NCI-H510A treated with DMSO at 0.1 percent for 48 hours (cell line): ENCODE measurements at regions not wholly inside any gene's neighbourhood (a gene's known extent, or its start where the extent isn't known, plus 50 kb on each side); places are given as distances from the start of the nearest gene placed in this dataset.
"Not testable (repeated sequence)": the region's sequence is repeated elsewhere in the genome, so short reads cannot be mapped to it uniquely, and the experiment has no call there.

Experiments used
- DNase-seq: peaks from one replicate; lab custom pipeline; 2025; lab: John Stamatoyannopoulos, UW

DNA sequence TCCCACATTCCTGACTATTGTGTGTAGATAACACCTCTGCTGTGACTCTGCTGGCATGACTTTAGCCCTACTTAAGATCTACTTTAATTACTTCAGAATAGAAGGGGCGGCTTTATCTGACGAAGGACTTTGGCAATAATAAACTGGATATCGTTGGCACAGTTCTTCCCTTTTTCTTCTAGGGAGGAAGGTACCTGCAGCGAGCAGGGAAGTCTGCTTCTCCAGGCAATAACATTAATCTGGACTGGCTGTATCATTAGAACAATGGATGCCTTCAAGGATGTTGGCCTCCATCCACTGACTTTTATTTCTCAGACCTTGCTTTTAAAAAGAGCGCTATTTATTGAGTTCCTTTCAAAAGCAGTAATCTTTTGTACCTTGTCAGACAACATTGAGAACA, 172.6 kb upstream of the THSD7A start:
- DNase-seq = no peak

DNA sequence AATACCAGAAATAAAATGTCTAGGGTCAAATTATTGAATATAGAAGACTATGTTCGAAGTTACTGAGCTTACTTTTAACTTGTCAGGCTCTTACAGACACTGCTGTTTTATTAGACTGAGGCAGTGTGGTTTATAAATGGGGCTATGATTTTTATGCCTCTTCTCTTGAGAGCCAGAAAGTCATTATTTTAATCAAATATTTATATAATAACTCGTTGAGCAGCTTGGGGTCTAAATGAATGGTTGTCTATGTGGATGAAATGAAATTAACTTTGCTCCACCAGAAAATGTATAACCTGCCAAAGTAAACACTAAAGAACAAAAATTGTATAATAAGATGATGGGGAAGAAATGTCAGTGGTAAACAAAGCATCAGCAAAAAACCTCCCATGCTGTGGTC, 175.6 kb upstream of the THSD7A start:
- no peak for DNase-seq

DNA sequence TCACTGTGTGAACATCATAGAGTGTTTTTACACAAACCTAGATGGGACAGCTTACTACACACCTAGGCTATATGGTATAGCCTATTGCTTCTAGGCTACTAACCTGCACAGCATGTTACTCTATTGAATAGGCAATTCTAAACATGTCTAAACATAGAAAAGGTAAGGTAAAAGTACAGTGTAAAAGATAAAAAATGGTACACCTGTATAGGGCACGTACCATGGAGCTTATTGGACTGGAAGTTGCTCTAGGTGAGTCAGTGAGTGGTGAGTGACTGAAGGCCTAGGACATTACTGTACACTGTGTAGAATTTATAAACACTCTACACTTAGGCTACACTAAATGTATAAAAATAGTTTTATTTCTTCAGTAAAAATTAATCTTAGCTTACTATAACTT, 182.0 kb upstream of the THSD7A start:
- DNase-seq = no peak

DNA sequence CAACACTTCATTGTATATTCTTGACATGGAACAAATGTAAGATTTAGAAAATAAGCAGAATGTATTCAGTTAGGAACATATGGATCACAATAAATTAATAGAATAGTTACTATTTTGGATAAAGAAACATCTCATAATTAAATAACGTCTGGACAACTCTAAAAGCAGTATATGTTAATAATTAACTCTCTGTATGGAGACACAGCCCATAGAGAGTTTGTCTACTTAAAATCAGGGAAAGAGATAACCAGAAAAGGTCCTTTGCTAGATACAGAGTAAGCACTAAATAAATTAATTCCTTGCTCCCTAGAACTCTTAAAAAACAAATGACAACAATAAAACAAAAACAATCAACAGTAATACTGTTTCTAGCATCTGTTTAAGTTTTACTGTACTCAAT, 184.4 kb upstream of the THSD7A start:
- DNase-seq = no peak

- DNase-seq = no peak
Observed at GRCh38 chr7:12017046-12017445, 185.0 kb upstream of the THSD7A start.

DNA sequence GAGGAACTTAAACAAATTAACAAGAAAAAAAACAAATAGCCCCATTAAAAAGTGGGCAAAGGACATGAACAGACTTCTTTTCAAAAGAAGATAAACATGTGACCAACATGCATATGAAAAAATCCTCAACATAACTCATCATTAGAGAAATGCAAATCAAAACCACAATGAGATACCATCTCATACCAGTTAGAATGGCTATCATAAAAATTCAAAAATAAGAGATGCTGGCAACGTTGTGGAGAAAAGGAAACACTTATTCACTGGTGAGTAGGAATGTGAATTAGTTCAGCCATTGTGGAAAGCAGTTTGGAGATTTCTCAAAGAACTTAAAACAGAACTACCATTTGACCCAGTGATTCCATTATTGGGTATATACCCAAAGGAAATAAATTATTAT, 189.1 kb upstream of the TMEM106B start:
- not testable (repeated sequence) for DNase-seq

- DNase-seq = no peak
Observed at GRCh38 chr7:12025246-12025645, 185.8 kb upstream of the TMEM106B start.

DNA sequence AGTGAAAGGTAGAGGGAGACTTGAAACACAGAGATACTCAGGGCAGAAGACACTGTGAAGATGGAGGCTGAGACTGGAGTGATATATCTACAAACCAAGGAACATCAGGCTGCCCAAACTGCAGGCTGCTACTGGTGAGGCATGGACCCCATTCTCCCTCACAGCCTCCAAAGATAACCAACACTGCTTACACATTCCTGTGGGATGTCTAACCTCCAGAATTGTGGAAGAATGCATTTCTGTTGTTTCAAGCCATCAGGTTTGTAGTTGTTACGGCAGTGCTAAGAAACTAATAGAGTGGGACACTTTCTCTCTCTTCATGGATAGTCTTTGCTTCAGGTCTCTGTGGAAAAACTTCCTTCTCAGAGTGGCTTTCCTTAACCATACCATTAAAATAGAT, 182.6 kb upstream of the TMEM106B start:
- no peak for DNase-seq

- no peak for DNase-seq
Observed at GRCh38 chr7:12030116-12030515, 181.0 kb upstream of the TMEM106B start.

DNA sequence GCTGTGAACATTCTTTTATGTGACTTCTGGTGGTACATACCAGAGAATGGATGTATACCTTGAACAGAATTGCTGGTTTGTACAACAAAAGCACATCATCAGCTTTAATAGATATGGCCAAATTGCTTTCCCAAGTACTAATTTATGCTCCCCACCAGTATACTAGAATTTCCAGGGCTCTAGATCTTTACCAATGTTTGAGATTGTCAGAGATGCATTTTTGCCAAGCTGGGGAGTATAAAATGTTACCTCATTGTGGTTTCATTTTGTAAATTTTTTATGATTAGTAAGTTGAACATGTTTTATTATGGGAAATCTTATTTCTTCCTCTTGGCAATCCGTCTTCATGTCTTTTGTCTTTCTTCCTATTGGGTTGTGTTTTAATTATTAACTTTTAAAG, 179.9 kb upstream of the TMEM106B start:
- DNase-seq = no peak

DNA sequence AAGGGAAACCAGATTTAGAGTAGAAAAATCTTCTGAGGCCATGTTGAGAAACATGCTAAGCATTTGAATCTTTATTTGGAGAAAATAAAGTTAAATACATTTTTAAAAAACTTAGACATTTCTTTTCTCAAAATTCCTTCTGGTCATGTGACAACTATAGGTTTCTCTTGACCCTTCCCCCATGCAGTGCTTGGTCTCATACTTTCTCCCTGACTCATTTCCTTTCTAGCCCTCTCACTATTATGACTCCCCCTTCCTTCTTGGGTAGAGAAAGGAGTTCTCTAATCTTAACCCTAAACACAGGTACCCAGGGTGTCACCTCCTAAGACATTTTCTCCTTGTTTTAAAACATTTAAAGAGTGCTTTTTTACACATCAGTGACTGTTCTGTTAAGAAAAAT, 179.5 kb upstream of the TMEM106B start:
- DNase-seq = no peak

GRCh38 chr7:12032146-12032545, 178.9 kb upstream of the TMEM106B start:
- no peak for DNase-seq

DNA sequence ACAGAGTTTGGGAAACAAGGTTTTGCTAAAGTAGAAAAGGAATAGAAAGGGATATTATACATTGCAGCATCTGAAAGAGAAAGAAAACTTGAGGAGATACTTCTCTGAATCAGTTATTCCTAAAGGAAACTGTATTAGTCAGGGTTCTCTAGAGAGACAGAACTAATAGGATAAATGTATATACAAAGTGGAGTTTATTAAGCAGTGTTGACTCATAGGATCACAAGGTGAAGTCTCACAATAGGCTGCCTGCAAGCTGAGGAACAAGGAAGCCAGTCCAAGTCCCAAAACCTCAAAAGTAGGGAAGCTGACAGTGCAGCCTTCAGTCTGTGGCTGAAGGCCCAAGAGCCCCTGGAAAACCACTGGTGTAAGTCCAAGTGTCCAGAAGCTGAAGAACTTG, 167.6 kb upstream of the TMEM106B start:
- not testable (repeated sequence) for DNase-seq

DNA sequence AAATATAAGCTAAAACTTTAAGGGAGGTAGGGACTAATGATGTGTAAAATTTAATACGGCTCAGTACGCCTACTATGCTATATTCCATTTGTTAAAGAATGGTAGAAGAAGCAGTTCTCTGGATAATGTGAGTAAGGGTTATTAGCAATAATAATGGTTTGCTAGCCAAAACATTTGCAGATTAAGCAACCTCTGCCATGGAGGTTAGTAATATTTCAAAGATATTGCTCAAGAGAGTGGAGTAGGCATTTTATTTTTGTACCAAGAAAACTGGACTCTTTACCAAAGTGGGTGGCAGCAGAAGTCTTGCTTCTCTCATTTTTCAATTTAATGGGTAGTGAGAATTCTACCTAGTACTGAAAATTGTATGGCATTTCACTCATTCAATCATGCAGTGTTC, 158.9 kb upstream of the TMEM106B start:
- no peak for DNase-seq

DNA sequence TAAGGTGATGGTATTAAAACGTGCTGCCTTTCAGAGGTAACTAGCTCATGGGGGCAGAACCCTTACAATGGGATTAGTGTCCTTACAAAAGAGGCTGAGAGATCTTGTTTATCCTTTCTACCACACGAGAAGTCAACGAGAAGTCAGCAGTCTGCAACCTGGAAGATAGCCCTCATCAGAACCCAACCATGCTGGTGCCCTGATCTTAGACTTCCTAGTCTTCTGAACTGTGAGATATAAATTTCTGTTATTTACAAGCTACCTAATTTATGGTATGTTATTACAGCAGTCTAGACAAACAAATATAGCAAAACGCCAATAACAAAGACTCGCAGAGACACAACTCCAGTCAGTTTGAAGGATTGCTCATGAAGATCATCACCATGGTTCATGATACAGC, 157.5 kb upstream of the TMEM106B start:
- no peak for DNase-seq

DNA sequence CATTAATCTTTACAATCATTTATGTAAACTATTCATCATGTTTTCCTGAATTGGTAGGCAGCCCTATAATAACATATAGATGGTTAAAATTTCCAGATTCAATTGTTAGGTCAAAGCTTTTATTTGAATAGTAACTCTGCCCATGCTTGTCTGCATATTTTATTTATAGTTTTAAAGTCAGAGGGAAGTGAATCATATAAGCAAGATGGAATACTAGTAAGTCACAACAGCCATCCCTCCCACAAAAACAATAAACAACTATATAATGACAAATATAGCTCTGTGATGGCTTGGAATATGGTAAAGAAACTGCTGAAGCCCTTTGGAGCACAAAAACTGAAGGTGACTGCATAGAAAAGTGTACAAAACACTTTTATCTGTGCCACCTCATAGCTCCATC, 156.3 kb upstream of the TMEM106B start:
- DNase-seq = no peak

DNA sequence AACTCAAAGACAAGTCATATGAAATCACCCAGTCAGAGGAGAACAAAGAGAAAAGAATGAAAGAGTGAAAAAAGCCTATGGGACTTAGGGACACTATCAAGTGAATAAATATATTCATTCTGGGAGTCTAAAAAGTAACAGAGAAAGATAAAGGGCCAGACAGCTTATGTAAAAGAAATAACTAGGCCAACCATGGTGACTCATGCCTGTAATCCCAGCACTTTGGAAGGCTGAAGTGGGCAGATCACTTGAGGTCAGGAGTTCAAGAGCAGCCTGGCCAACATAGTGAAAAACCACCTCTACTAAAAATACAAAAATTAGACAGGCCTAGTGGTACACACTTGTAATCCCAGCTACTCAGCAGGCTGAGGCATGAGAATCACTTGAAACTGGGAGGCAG, 154.7 kb upstream of the TMEM106B start:
- DNase-seq = no peak

- DNase-seq = no peak
Observed at GRCh38 chr7:12056977-12057376, 154.1 kb upstream of the TMEM106B start.

- no peak for DNase-seq
Observed at GRCh38 chr7:12062062-12062461, 149.0 kb upstream of the TMEM106B start.

DNA sequence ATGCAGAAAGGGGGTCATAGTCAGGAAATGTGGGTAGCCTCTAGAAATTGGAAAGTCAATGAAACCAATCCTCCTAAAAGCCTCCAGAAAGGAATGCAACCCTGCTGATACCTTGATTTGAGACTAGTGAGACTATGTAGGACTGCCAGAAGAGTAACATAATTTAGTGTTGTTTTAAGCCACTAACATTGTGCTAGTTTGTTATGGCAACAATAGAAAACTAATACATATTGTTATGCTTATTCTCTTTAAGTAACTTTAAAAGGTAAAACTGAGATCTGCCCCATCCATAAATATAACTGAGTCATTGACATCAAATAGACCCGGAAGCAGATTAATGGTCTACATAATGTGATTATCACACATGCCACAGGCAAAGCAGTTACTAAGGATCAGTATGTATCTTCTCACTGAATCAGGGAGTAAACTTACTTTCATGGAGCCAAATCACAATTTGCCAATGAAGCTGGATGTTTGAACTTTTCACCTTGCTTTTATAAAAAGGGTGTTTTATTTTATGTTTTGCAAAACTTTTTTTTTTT, 146.4 kb upstream of the TMEM106B start:
- no peak for DNase-seq

DNA sequence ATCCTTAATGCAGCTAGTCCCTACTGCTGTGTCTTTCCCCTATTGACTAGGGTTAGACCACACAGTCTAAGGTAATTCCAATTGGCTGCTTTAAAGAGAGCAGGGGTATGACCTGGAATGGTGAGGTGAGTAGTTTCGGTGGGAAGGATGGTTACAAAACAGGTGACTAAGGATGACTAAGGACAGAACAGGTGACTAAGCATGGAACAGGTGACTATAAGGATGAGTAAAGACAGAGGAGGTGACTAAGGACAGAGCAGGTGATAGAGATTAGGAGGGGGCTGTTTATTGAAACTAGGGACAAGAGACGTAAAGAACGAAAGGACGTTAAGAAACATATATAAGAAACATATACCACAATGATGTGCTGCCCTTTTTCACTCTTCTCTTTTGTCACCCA, 145.1 kb upstream of the TMEM106B start:
- peak; percentile 9 for DNase-seq

- DNase-seq = peak; percentile 28
Observed at GRCh38 chr7:12066521-12066920, 144.6 kb upstream of the TMEM106B start.

GRCh38 chr7:12067156-12067831, 143.8 kb upstream of the TMEM106B start:
- DNase-seq = peak; percentile 2

GRCh38 chr7:12069757-12070156, 141.3 kb upstream of the TMEM106B start:
- no peak for DNase-seq
